ENCODE measurements at regions not wholly inside any gene's neighbourhood (a gene's known extent, or its start where the extent isn't known, plus 50 kb on each side); places are given as distances from the start of the nearest gene placed in this dataset.

DNA sequence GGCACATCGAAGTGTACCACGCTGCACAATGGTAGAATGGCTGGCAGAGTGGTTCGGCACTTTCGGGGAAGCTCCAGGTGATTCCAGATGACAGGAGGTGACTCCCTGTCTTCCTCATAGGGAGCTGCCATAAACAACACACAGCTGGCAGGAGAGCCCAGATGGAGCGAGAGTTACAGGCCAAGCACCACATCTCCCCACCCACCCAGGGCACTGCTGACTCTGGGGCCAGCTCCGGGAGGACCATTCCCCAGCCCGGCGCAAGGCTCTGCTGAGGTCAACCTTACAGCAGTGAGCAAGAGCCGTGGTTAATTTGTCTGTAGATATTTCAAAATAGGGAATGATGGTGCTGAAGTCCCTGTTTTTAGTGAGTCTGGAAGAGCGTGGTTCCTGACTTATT is 78.8 kb upstream of the HMGXB4 start:
- no peak for ATAC-seq (ENCODE audit: low read depth)

More for the DNA sequence above, 78.8 kb upstream of the HMGXB4 start:
- DNase-seq = no peak
- H2AK9ac ChIP-seq (replicated peaks; ENCODE audit: low read depth, low read length, poor library complexity) = no peak overlapping the region
- H2BK15ac ChIP-seq (ENCODE audit: low read depth, low read length) = no peak overlapping the region
- no peaks in the 10 kb centered on the region for H3K9me3 ChIP-seq (ENCODE audit: control insufficient read depth, insufficient read depth, low read length)
- no peaks in the 10 kb centered on the region for H3K36me3 ChIP-seq (ENCODE audit: control insufficient read depth, insufficient read depth, low read length)
- no peak overlapping the region for H2AK5ac ChIP-seq (ENCODE audit: low read depth, low read length)
- ChIA-PET CTCF (interaction anchor here (1.1 kb wide), 1 partner anchor 28 kb away, joined by 3 read pairs; no protein-coding TSS in a partner anchor), POLR2A (ENCODE audit: unreplicated experiment) (no interaction called here)
- no peak overlapping the region for H3K27ac ChIP-seq (ENCODE audit: insufficient read depth, low read length)
- H2BK5ac ChIP-seq (ENCODE audit: low read depth, low read length, poor library complexity, severe bottlenecking) = no peak overlapping the region
- H4K20me1 ChIP-seq (ENCODE audit: insufficient read depth, low read length) = no peaks in the 10 kb centered on the region
- TF ChIP-seq RCOR1 (IDR thresholded peaks at IDR 0.05; ENCODE audit: insufficient replicate concordance, low read length) (no peak), NFE2L2 (IDR thresholded peaks at IDR 0.05; ENCODE audit: low read depth, low read length) (no peak), MXI1 (IDR thresholded peaks at IDR 0.05; ENCODE audit: borderline replicate concordance, low read depth, low read length) (no peak), MAZ (IDR thresholded peaks at IDR 0.05; ENCODE audit: borderline replicate concordance, low read depth, low read length) (no peak), RAD21 (IDR thresholded peaks at IDR 0.05; ENCODE audit: low read length) (no peak), POLR2A (IDR thresholded peaks at IDR 0.05; ENCODE audit: low read depth, low read length) (no peak), CEBPB (IDR thresholded peaks at IDR 0.05; ENCODE audit: low read depth, low read length) (no peak), BHLHE40 (IDR thresholded peaks at IDR 0.05; ENCODE audit: low read depth, low read length) (no peak), RFX5 (IDR thresholded peaks at IDR 0.05; ENCODE audit: low read depth, low read length) (no peak), CHD1 (IDR thresholded peaks at IDR 0.05; ENCODE audit: low read depth, low read length) (no peak), SMC3 (IDR thresholded peaks at IDR 0.05; ENCODE audit: low read depth, low read length) (no peak), FOS (IDR thresholded peaks at IDR 0.05; ENCODE audit: low read depth, low read length) (no peak)
- TF ChIP-seq, protein P1, sequence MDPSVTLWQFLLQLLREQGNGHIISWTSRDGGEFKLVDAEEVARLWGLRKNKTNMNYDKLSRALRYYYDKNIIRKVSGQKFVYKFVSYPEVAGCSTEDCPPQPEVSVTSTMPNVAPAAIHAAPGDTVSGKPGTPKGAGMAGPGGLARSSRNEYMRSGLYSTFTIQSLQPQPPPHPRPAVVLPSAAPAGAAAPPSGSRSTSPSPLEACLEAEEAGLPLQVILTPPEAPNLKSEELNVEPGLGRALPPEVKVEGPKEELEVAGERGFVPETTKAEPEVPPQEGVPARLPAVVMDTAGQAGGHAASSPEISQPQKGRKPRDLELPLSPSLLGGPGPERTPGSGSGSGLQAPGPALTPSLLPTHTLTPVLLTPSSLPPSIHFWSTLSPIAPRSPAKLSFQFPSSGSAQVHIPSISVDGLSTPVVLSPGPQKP (IDR thresholded peaks at IDR 0.05; ENCODE audit: borderline replicate concordance, low read depth, low read length) = no peak
- TF ChIP-seq, protein P2, sequence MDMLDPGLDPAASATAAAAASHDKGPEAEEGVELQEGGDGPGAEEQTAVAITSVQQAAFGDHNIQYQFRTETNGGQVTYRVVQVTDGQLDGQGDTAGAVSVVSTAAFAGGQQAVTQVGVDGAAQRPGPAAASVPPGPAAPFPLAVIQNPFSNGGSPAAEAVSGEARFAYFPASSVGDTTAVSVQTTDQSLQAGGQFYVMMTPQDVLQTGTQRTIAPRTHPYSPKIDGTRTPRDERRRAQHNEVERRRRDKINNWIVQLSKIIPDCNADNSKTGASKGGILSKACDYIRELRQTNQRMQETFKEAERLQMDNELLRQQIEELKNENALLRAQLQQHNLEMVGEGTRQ (IDR thresholded peaks at IDR 0.05; ENCODE audit: low read depth, low read length) = no peak
- TF ChIP-seq, protein P3, sequence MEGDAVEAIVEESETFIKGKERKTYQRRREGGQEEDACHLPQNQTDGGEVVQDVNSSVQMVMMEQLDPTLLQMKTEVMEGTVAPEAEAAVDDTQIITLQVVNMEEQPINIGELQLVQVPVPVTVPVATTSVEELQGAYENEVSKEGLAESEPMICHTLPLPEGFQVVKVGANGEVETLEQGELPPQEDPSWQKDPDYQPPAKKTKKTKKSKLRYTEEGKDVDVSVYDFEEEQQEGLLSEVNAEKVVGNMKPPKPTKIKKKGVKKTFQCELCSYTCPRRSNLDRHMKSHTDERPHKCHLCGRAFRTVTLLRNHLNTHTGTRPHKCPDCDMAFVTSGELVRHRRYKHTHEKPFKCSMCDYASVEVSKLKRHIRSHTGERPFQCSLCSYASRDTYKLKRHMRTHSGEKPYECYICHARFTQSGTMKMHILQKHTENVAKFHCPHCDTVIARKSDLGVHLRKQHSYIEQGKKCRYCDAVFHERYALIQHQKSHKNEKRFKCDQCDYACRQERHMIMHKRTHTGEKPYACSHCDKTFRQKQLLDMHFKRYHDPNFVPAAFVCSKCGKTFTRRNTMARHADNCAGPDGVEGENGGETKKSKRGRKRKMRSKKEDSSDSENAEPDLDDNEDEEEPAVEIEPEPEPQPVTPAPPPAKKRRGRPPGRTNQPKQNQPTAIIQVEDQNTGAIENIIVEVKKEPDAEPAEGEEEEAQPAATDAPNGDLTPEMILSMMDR (conservative IDR thresholded peaks at IDR 0.05; ENCODE audit: low read depth, low read length) = no peak
- no peak overlapping the region for H4K5ac ChIP-seq (ENCODE audit: low read depth, low read length)
- no peak overlapping the region for H2BK20ac ChIP-seq (ENCODE audit: low read depth, low read length)
- H3K4me3 ChIP-seq (ENCODE audit: insufficient read depth, low read depth, low read length) = no peak overlapping the region
- 89% methylated on average over 3 of the region's 10 CpGs; no CpG with 5 or more reads in 1 of the 2 experiments for WGBS, 2 experiments (ENCODE audit: extremely low coverage in 2 of 2, insufficient read length in 1 of 2)
- H3K9me1 ChIP-seq (ENCODE audit: insufficient read depth, low read length) = no peaks in the 10 kb centered on the region
- H2BK120ac ChIP-seq (ENCODE audit: low read depth, low read length) = no peak overlapping the region
- no peak overlapping the region for H3K14ac ChIP-seq (replicated peaks; ENCODE audit: low read depth, low read length)
- no peak overlapping the region for H3K9ac ChIP-seq (ENCODE audit: low read depth, low read length)
- H3K18ac ChIP-seq (ENCODE audit: low read depth, low read length) = no peak overlapping the region
- no peak overlapping the region for H3K4ac ChIP-seq (ENCODE audit: low read depth, low read length)
- no peaks in the 10 kb centered on the region for H3K4me1 ChIP-seq (ENCODE audit: control insufficient read depth, insufficient read depth, low read length)
- intact Hi-C loops (cut with micrococcal nuclease) = no loop called here
- in situ Hi-C loops (cut with MboI; ENCODE audit: low sequenced_read_pairs) = no loop called here
- no peak overlapping the region for H3K4me2 ChIP-seq (ENCODE audit: low read depth, low read length)
- no peak overlapping the region for H3K56ac ChIP-seq (ENCODE audit: extremely low read depth, insufficient read depth, low read length)
- H3K27me3 ChIP-seq (ENCODE audit: control insufficient read depth, insufficient read depth, low read length) = no peaks in the 10 kb centered on the region
- BruUV-seq (replicated peaks) = no TSS peak
- no peak overlapping the region for H4K8ac ChIP-seq (ENCODE audit: low read depth in 2 of 2, low read length in 2 of 2)
- H3K23ac ChIP-seq (ENCODE audit: low read depth, low read length) = no peak overlapping the region
- dilution Hi-C loops (cut with HindIII; ENCODE audit: low sequenced_read_pairs, unreplicated experiment) = no loop called here
- H2AFZ ChIP-seq (replicated peaks; ENCODE audit: low read length, poor library complexity) = no peak overlapping the region
- H4K91ac ChIP-seq (ENCODE audit: insufficient read depth, low read depth, low read length) = no peak overlapping the region
- no peaks in the 10 kb centered on the region for H3K79me1 ChIP-seq (ENCODE audit: low read depth in 1 of 2, low read length in 2 of 2)
